ENCODE measurements at regions not wholly inside any gene's neighbourhood (a gene's known extent, or its start where the extent isn't known, plus 50 kb on each side); places are given as distances from the start of the nearest gene placed in this dataset.

- TF ChIP-seq HMGXB3 (CRISPR knock-in tag; IDR thresholded peaks at IDR 0.05; ENCODE audit: borderline replicate concordance) (no peak), ZNF24 (IDR thresholded peaks at IDR 0.05) (no peak), ZNF451 (CRISPR knock-in tag; IDR thresholded peaks at IDR 0.05) (no peak), MTF1 (CRISPR knock-in tag; IDR thresholded peaks at IDR 0.05) (no peak), GABPA (IDR thresholded peaks at IDR 0.05; ENCODE audit: low read depth, low read length) (no peak), GABPA (CRISPR knock-in tag; IDR thresholded peaks at IDR 0.05; ENCODE audit: low read depth) (no peak), SMAD3 (CRISPR knock-in tag; IDR thresholded peaks at IDR 0.05) (no peak), PATZ1 (CRISPR knock-in tag; IDR thresholded peaks at IDR 0.05) (no peak), ERF (CRISPR knock-in tag; IDR thresholded peaks at IDR 0.05) (no peak), NFAT5 (CRISPR knock-in tag; IDR thresholded peaks at IDR 0.05) (no peak), MYC (CRISPR knock-in tag; IDR thresholded peaks at IDR 0.05; ENCODE audit: borderline replicate concordance) (no peak), SMARCC2 (IDR thresholded peaks at IDR 0.05) (no peak), MED1 (CRISPR knock-in tag; IDR thresholded peaks at IDR 0.05) (no peak), NFE2L1 (CRISPR knock-in tag; IDR thresholded peaks at IDR 0.05; ENCODE audit: borderline replicate concordance) (no peak), ZNF383 (CRISPR knock-in tag; IDR thresholded peaks at IDR 0.05; ENCODE audit: borderline replicate concordance) (no peak), ZNF430 (CRISPR knock-in tag; IDR thresholded peaks at IDR 0.05) (no peak), ZNF253 (CRISPR knock-in tag; IDR thresholded peaks at IDR 0.05; ENCODE audit: borderline replicate concordance) (no peak)
These were observed 212.6 kb upstream of the AGTR2 start (continued) for GRCh38 chrX:115957862-115958490.
